Fibroblast of pulmonary artery (primary cell): ENCODE measurements at regions not wholly inside any gene's neighbourhood (a gene's known extent, or its start where the extent isn't known, plus 50 kb on each side); places are given as distances from the start of the nearest gene placed in this dataset.

Experiments
- DNase-seq: peaks from one replicate; pipeline ENCODE4 v3.0.0-alpha.2; 2010; ENCODE audit warnings: low read depth
- H3K4me3 ChIP-seq: replicated peaks from 2 replicates; pipeline ENCODE4 v1.5.1; 2011; ENCODE audit warnings: low read depth, mild to moderate bottlenecking, control low read depth, low read length, moderate library complexity
- TF ChIP-seq, protein P1 (sequence below): IDR thresholded peaks from 2 replicates; pipeline ENCODE4 v1.5.1; 2011; ENCODE audit warnings: mild to moderate bottlenecking, control low read depth, low read length, inconsistent platforms; ENCODE audit errors: missing control alignments

GRCh38 chr2:239506961-239507360, 106.1 kb upstream of the HDAC4 start:
- H3K4me3 ChIP-seq: no peak overlapping the region
- TF ChIP-seq, protein P1, sequence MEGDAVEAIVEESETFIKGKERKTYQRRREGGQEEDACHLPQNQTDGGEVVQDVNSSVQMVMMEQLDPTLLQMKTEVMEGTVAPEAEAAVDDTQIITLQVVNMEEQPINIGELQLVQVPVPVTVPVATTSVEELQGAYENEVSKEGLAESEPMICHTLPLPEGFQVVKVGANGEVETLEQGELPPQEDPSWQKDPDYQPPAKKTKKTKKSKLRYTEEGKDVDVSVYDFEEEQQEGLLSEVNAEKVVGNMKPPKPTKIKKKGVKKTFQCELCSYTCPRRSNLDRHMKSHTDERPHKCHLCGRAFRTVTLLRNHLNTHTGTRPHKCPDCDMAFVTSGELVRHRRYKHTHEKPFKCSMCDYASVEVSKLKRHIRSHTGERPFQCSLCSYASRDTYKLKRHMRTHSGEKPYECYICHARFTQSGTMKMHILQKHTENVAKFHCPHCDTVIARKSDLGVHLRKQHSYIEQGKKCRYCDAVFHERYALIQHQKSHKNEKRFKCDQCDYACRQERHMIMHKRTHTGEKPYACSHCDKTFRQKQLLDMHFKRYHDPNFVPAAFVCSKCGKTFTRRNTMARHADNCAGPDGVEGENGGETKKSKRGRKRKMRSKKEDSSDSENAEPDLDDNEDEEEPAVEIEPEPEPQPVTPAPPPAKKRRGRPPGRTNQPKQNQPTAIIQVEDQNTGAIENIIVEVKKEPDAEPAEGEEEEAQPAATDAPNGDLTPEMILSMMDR: no peak
- DNase-seq: no peak

DNA sequence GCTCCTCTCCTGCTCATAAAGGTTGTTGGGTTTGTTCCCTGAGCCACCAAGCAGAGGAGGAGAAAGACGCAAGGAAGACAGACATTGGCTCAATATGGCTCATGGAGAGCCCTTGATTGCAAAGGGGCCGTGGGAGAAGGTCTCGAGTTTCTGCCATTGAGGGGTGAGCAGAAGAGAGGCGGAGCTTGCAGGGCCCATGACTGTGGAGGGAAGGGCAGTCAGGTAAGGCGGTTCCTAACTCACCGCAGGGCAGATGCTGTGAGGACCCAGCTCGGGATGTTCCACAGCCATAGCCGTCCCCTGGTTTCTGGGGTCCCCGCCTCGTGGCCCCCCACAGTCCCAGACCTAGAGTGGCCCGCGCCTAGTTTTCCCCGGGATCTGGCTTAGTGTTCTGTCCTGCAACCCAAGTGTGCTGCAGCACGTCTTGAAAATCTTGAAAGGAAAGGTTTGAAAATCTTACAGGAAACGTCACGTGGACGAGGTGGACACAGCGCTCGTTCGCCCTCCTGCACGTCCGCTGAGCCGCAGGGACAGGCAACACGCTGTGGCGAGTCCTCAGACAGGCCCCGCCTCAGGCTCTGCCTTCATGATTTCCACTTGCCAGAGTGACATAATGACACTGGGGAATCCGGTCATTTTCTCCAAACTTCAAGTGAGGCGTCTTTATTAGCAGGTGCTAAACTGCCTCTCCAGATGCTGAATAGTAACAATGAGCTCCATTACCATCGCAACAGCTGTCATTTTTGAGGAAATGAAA, 105.5 kb upstream of the HDAC4 start:
- TF ChIP-seq, protein P1: no peak
- no peak for DNase-seq
- no peak overlapping the region for H3K4me3 ChIP-seq

- H3K4me3 ChIP-seq: no peak overlapping the region
- DNase-seq: no peak
- TF ChIP-seq, protein P1: no peak
Observed at GRCh38 chr2:239504643-239505235, 103.9 kb upstream of the HDAC4 start.

DNA sequence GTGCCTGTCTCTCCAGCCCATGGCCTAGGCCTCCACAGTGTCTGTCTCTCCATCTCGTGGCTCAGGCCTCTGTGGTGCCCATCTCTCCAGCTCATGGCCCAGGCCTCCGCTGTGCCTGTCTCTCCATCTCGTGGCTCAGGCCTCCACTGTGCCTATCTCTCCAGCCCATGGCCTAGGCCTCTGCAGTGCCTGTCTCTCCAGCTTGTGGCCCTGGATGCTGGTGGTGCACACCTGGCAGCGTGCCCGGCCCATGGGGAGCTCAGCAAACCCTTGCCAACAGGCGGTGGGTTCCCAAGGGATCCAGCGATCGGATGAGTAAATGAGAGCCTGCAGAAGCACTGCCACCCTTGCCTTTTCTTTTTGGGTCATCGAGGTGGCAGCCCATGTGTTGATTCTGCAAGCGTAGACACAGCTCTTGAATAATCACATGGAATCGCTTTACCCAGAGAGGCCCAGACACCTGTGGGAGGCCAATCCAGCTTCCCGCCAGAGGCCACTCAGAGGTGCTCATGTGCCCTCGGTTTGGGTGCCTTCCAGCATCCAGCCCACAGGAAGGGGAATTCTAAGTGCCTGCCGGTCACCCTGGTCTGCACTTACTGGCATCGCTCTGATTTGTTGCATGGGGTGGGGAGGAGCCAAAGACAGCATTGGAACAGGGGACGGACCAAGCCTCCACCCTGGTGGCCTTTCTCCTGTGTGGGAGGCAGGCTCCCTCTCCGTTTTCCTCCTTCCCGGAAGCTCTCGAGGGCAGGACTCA, 101.8 kb upstream of the HDAC4 start:
- H3K4me3 ChIP-seq: no peak overlapping the region
- no peak for DNase-seq
- TF ChIP-seq, protein P1: no peak

DNA sequence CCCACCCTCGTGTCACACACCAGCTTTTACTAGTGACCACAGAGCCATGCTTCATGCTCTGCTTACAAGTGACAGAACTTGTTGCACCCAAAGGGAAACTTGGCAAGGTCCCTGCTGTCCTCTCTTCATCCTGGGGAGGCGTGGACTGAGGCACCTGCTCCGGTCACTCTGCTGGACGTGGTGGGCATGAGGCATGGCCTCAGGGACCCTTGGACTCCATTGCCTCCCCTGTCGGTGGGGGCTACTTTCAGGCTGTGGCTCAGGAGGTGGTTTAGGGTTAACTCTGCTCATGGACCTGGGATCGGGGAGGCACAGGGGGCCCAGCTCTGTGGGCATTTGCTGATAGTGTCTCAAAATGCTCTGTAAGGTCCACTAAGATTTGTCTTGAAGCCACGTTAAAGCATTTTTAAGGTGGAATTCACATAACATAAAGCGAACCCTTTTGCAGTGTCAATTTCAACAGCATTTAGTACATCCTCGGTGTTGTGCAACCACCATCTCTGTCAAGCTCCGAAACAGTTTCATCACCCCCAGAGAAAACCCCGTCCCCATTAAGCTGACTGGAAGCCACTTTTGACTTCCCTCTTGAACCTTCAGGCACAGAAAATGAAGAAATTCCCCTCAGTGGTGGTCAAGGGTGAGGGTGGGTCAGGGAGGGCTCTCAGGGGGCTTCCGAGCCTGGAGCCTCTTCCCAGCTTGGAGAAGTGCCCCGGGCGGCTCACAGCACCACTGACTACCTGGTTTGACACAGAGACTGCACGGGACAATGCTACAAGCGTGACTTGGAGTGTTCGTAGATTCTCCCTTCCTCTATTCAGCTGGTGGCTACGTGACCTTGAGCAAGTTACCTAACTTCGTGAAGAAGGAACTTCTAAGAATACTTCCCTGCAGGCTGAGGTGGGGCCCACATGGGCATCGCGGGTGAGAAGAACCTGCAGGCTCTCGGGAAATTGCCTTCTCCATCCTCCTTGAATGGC, 100.0 kb upstream of the HDAC4 start:
- no peak overlapping the region for H3K4me3 ChIP-seq
- no peak for DNase-seq
- TF ChIP-seq, protein P1: no peak
